Right lung (tissue), 2 donors: ENCODE measurements at regions not wholly inside any gene's neighbourhood (a gene's known extent, or its start where the extent isn't known, plus 50 kb on each side); places are given as distances from the start of the nearest gene placed in this dataset.
"Not testable (repeated sequence)": the region's sequence is repeated elsewhere in the genome, so short reads cannot be mapped to it uniquely, and the experiment has no call there.

Source experiments
- DNase-seq, 2 donors: peaks; one replicate each; pipeline ENCODE4 v3.0.0-alpha.2; 2013

DNA sequence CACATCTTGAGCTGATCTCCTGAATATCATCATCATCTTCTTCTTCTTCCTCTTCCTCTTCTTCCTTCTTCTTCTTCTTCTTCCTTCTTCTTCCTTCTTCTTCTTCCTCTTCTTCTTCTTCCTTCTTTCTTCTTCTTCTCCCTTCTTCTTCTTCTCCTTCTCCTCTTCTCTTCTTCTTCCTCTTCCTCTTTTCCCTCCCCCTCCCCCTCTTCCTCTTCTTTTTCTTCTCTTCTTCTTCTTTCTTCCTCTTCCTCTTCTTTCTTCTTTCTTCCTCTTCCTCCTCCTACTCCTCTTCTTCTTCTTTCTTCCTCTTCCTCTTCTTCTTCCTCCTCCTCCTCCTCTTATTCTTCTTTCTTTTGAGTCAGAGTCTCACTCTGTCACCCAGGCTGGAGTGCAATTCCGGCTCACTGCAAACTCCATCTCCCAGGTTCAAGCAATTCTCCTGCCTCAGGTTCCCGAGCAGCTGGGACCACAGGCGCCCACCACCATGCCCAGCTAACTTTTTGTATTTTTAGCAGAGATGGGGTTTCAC, 197.9 kb upstream of the NANOGP8 start:
- no peak for DNase-seq

DNA sequence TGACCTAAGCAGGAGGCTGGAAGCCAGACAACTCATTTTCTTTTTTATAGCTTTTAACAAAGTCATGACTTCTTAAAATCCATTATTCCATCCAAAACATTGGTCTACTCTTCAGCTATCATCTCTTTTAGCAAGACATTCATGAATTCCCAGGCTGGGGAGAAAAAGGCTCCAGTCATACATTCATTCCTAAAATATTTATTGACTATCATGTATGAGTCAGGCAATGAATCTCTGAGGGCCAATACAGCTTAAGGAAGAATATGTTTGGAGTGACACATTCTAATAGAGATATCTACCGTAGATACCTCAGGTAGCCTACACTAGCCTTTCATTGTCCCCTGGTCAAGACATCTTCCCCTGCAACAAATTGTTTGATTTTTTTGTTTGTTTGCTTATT, 196.4 kb upstream of the NANOGP8 start:
- DNase-seq = no peak

DNA sequence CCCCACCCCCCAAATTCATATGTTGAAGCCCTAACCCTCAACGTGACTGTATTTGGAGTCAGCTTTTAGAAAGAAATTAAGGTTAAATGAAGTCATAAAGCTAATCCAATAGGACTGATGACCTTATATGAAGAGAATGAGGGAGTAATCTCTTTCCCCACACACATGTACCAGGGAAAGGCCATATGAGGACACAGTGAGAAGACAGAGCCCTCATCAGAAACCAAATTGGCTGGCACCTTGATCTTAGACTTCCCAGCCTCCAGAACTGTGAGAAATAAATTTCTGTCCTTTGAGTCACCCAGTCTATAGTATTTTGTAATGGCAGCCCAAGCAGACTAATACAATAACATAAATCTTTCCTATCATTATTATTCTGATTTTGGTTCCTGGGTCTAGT, 194.7 kb upstream of the NANOGP8 start:
- no peak for DNase-seq

DNA sequence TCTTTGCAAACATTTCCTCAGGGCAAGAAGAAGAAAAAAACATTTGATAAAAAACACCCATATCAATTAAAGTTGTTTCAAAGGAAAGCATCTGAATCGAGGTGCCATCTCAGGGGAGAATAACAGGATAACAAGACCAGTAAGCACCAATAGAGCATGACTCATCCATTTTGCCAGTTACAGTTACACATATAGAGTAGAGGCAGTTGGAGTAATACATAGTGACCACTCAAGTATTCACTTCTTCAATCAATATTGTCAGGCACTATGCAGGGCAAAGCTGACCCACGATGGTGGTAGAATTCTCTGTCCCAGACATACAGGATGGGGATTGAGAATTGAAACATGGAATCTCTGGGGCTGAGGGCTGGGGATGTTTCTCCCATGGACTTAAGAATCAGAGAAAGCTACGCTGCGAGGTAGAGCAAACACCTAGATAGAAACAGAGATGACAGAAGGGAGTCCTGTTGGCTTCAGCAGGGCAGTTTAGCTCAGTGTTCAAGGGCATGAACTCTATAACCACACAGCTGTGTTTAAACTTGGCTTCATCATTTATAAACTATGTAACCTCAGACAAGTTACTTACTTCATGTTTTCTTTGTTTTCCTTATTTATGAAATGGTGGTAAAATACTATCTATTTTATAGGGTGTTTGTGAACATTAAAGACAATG, 186.4 kb upstream of the NANOGP8 start:
- DNase-seq = no peak

DNA sequence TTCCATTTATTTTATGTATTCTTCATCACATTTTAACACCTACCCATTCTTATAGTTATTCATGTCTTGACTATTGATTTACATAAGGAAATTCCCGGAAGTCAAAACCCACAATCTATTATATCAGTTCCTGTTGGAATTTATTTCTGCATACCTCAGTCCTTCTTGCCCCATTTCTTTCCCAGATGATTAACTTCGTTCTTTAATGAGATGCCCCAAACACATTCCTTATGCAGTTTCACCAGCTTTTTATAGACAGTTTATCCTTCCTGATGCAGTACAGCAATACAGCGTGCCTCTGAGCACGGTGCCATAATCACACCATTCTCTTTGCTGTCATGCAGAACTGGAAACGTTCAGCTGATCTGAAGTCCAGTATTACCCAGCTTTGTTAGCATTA, 175.8 kb upstream of the NANOGP8 start:
- no peak for DNase-seq

DNA sequence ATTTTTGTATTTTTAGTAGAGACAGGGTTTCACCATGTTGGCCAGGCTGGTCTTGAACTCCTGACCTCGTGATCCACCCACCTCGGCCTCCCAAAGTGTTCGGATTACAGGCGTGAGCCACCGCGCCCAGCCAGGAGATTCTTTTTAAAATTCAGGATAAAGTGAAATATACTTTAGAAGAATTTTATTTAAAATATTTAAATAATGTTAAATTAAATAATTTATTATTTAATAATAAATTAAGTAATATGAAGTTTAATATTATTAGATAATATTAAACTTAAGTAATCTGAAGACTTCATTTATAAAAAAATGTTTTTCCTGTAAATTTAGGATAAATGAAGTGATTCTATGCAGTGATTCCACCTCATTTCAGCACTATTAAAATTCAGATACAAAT, 175.2 kb upstream of the NANOGP8 start:
- DNase-seq = not testable (repeated sequence)

DNA sequence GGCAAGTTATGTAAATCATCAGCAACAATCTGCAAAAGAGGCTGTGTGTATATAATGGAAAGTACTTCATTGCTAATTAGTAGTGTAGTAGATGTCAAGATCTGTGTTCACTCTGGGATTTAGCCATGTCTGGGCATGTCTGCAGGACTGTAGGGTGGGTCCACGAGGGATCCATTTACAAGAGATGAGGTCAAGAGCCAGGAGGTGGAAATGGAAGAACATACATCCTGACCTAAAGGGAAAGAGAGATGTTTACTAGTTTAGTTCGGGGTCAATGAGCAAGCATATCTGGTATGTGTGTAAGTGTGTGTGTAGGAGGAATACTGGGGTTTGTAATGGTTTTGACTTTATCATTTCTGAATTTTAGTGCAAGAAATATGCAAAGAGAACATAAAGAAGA, 171.5 kb upstream of the NANOGP8 start:
- no peak for DNase-seq

DNA sequence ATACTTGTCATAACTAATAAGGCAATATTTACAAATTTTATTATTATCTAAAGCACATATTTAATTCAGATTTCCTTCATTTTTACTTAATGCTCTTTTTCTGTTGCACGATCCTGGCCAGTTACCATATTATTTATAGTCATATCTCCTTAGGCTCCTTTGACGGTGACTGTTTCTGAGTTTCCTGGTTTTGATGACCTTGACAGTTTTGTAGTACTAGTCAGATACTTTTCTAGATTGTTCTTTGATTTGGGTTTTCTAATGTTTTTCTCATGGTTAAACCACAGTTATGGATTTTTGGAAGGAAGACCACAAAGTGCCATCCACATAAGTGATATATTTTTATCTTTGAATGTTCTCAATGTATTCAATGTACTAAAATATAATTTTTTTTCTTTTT, 171.0 kb upstream of the NANOGP8 start:
- DNase-seq = no peak

DNA sequence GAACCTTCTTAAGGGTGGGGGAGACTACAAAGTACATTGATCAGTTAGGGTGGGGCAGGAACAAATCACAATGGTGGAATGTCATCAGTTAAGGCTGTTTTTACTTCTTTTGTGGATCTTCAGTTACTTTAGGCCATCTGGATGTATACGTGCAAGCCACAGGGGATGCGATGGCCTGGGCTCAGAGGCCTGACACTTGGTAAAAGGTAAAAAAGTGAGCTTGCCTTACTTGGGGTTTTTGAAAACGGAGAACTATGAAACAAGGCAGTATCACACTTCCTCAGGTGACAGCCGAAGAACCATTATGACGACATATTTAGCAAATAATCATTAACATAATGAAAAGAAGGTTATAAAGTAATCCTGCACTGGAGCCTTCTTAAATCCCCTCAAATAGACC, 169.8 kb upstream of the NANOGP8 start:
- not testable (repeated sequence) for DNase-seq

DNA sequence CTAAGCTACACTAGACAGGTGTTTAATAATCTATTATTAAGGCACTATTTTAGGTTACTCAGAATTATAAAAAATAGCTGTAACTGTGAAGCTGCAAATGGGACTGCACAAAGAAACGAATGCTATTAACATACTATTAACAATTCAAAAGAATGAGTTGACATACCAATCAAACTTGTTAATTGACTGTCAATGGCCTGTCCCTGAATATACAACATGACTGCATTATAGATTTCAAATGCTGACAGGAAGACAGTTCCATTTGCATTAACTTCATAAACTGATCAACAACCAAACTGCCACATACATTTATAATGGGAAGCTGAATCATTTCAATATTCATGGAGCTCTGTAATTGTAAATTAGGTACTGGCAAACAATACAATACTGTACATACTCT, 169.0 kb upstream of the NANOGP8 start:
- DNase-seq = no peak

DNA sequence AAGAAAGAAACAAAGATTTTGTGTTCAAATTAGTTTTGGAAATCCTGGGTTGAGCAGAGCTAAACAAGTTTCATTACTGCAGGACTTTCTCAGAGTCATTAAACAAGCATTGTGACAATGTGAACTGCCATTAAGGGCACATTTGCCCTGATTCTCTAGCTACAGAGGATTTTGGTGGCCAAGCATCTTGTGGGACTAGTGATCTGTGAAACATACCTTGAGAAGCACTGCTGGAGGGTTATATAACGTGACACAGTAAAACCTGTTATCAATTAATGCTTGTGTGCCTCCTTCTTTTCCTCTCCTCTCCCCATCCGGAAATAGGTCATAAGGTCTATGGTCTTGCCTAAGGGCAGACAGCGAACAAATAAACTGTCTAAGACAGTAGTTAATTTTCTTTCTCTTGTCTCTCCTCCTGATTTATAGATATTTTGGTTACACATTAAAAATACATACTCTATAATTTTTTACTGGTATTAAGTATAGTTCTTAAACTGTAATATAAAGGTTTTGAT, 167.3 kb upstream of the NANOGP8 start:
- no peak for DNase-seq

DNA sequence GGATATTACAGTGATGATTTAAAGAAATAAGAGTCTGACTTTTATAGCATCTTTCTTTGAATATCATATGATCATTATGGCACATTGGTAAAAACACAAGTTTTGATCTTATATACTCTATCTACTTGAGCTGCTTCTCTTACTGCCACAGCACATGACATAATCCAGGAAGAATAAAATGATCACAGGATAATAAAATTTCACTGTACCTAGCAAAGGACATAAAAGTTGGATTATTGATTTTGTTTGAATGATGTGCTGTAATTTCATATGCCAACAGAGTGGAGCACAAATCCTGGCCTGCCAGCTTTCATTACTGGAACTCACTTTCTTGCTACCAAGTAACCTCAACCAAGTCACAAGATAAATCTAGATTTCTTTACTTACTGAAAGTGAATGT, 162.1 kb upstream of the NANOGP8 start:
- DNase-seq = no peak

DNA sequence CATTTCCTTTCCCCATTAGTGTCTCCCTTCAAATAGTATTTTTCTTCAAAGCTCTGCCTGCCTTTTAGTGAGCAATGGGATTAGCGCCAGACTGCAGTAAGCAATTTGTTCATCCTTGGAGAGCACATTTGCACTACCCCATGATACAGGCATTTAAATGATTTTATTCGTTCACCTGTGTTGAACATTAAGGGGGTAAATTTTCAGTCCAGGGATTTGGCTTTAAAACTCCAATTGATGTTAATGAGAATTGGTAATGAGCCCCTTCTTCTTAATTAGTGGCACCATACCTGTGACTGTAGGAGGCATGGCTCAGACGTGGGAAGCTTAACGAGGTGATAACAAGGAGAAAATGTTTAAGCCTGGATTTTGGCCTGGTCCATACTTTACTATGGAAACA, 161.4 kb upstream of the NANOGP8 start:
- DNase-seq = no peak

DNA sequence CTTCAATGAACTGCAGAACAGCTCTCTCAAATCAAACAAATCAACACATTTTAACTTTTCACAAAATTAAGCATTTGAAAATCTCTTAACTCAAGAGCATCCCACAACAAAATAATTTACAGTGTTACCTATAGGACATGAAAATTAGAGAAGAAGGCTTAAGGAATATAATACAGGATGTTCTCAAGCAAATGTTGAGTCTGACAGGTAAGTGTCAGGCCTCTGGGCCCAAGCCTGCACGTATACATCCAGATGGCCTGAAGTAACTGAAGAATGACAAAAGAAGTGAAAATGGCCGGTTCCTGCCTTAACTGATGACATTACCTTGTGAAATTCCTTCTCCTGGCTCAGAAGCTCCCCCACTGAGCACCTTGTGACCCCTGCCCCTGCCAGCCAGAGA, 160.6 kb upstream of the NANOGP8 start:
- DNase-seq = not testable (repeated sequence)

DNA sequence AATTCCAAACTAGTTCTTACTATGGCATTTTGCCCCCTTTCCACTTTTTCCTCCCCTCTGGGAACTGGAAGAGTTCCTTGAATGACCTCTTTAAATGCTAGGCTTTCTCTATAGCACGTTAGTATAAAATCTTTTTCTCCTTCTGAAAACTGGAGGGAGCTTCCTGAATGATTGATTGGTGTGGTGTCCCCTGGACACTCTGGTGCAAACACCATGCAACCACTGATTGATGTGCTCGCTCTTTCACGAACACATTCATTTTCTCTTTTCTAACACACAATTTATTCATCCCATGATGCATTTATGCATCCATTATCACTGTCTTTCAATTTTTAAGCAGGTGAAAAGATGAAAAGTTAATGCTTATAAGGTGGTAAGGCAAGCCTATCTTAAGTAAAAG, 159.1 kb upstream of the NANOGP8 start:
- DNase-seq = no peak

DNA sequence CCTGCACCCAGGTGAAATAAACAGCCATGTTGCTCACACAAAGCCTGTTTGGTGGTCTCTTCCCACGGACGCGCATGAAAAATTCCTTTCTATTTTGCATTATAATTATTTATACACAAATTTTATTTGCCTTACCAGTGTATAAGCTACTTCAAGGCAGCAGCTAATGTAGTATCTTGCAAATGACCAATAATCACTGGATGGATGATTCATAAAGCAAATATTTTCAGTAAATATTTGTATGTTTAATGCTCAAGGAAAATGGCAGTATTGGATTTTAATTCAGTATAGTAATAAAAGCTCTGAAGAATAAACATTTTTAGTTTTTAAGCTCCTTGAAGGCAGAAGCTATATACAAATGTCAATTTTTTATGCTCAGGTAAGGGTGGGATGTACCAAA, 158.7 kb upstream of the NANOGP8 start:
- DNase-seq = no peak

DNA sequence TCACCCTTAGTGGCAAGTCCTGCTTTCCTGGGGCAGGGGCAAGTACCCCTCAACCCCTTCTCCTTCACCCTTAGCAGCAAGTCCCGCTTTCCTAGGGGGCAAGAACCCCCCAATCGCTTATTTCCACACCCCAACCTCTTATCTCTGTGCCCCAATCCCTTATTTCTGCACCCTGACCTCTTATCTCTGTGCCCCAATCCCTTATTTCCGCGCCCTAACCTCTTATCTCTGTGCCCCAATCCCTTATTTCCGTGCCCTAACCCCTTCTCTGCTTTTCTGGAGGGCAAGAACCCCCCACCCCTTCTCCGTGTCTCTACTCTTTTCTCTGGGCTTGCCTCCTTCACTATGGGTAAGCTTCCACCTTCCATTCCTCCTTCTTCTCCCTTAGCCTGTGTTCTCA, 154.6 kb upstream of the NANOGP8 start:
- DNase-seq = not testable (repeated sequence)

DNA sequence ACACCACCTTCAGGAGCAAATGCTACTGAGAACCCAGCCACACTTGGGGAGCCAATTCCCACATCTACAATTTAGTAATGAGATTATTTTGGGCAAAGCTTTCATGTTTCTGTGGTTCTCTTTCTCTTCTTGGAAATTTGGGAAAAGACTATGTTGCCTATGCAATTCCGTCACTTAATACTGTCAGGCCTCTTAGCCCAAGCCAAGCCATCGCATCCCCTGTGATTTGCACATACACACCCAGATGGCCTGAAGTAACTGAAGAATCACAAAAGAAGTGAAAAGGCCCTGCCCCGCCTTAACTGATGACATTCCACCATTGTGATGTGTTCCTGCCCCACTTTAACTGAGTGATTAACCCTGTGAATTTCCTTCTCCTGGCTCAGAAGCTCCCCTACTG, 153.4 kb upstream of the NANOGP8 start:
- not testable (repeated sequence) for DNase-seq

DNA sequence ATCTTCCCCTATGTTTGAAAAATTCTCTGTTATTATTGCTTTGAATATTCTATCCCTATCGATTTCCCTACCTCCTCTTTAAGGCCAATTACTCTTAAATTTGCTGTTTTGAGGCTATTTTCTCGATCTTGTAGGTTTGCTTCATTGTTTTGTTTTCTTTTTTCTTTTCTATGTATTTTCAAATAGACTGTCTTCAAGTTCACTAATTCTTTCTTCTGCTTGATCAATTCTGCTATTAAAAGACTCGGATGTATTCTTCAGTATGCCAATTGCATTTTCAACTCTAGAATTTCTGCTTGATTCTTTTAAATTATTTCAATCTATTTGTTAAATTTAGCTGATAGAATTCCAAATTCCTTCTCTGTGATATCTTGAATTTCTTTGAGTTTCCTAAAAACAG, 144.0 kb upstream of the NANOGP8 start:
- no peak for DNase-seq

DNA sequence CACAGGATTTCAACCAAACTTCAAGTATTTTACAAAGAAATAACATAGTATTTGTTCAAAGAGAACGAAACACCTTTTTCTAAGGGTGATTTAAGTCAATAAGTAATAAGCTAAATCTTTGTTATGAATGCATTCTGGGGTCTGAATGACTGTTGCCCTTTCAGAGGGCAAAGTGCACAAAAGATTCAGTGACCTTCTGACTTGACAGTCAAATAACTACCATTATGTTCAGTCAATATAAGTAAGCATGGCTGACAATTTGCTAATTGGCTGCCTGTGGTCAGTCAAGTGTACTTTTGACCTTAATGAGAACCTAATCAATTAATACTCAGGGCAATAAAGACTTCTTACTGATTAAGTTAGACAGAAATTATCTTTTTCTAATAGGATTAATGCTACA, 133.1 kb upstream of the NANOGP8 start:
- no peak for DNase-seq

DNA sequence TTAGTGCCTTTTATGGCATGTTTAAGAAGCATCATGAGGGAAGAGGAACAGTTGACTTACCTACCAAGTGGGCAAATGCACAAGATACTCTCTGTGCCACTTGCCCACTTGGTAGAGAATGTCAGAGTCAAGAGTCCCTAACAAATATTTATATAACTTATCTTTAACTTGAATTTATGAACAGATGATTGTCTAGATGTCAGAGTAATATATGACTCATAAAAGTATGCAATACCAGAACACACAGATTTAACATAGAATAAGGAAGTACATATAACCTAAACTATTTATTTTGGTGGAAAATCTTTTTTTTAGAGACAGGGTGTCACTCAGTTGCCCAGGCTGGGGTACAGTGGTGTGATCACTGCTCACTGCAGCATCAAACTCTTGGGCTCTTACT, 130.0 kb upstream of the NANOGP8 start:
- DNase-seq = no peak

DNA sequence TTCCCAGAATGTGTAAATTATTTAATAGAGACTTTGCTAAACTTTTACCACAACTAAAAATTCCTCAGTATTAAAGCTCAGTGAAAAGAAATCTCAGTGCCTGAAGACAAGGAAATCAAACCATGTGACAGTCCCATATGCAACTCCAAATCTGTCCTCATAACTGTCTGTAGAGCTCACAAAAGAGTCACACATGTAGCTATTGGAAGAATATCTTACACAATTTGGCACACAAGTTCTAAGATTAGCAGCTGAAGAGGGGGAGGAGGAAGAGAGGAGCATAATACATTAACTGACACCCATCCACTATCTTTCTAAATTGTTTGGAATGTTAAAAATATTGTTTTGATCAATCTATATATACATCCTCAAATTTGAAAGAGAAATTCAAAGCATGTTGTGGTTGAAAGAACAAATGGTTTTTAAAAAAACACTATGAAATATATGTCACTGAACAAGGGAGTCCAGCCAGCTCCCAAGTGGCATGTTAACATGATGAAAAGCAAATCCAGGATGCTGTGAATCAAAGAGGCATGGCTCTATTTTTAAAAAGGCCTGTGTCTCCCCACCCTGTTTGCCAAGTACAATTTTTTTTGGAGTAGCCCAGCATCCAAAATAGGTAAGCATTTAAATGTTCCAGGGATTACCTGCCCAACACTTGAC, 126.3 kb upstream of the NANOGP8 start:
- no peak for DNase-seq

DNA sequence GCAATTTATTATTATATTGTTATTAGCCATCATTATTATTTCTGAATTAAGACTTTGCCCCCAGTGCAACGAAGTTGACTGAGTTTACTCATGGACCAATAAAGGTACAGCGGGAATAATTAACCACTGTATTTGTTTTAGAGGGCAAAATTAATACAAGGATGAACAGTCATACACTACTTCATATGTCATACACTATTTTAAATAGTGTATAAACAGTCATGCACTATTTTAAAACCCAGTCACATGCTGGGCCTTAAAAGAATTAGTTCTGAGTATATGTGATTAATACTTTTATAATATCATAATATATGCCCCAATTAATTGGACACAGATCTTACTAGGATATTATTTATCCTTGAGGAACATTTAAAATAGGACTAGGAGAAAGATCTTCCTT, 125.3 kb upstream of the NANOGP8 start:
- no peak for DNase-seq

DNA sequence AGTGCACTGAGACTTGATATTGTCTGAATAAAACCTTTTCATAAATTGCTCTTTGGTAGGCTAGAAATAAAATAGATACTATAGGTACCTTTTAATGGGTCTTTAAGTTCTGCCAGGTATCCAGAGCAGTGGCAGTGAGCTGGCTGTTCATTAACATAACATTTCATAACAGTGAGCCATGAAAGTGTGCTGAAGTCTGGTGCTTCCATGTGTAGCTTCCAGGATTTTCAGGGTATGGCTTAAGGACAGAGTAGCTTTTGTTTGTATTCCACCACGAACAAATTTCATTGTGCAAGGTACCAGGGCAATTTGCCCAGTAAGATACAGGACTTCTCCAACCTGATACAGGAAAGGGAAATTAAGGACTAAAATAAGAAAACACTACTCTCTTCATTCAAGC, 124.7 kb upstream of the NANOGP8 start:
- no peak for DNase-seq
